ENCODE measurements at regions not wholly inside any gene's neighbourhood (a gene's known extent, or its start where the extent isn't known, plus 50 kb on each side); places are given as distances from the start of the nearest gene placed in this dataset.

- no peak for TF ChIP-seq CTCF (IDR thresholded peaks at IDR 0.05; ENCODE audit: insufficient read depth, low read depth, low read length)
- DNase-seq (ENCODE audit: low read depth): no peak
- ChIA-PET CTCF (no interaction called here), POLR2A (no interaction called here)
- H3K36me3 ChIP-seq (ENCODE audit: control insufficient read depth, insufficient read depth, low read length): no peaks in the 10 kb centered on the region
- no peak overlapping the region for H3K4me3 ChIP-seq (ENCODE audit: low read depth, low read length)
- no peaks in the 10 kb centered on the region for H3K27me3 ChIP-seq (ENCODE audit: control insufficient read depth, insufficient read depth, low read length)
Measured at GRCh38 chr18:78477840-78478239, 501.8 kb upstream of the SALL3 start.

GRCh38 chr18:78479443-78479842 is 500.2 kb upstream of the SALL3 start:
- H3K36me3 ChIP-seq (ENCODE audit: control insufficient read depth, insufficient read depth, low read length): no peaks in the 10 kb centered on the region
- no peak overlapping the region for H3K4me3 ChIP-seq (ENCODE audit: low read depth, low read length)
- ChIA-PET CTCF (no interaction called here), POLR2A (no interaction called here)
- no peaks in the 10 kb centered on the region for H3K27me3 ChIP-seq (ENCODE audit: control insufficient read depth, insufficient read depth, low read length)
- no peak for DNase-seq (ENCODE audit: low read depth)
- TF ChIP-seq CTCF (IDR thresholded peaks at IDR 0.05; ENCODE audit: insufficient read depth, low read depth, low read length): no peak

GRCh38 chr18:78480262-78481054 is 499.2 kb upstream of the SALL3 start:
- Histone ChIP-seq H3K27me3 (ENCODE audit: control insufficient read depth, insufficient read depth, low read length) (no peaks in the 10 kb centered on the region), H3K36me3 (ENCODE audit: control insufficient read depth, insufficient read depth, low read length) (no peaks in the 10 kb centered on the region), H3K4me3 (ENCODE audit: low read depth, low read length) (no peak overlapping the region)
- no peak for DNase-seq (ENCODE audit: low read depth)
- TF ChIP-seq CTCF (IDR thresholded peaks at IDR 0.05; ENCODE audit: insufficient read depth, low read depth, low read length): no peak
- ChIA-PET POLR2A (no interaction called here), CTCF (no interaction called here)

- POLR2A ChIA-PET: no interaction called here
- Histone ChIP-seq H3K36me3 (ENCODE audit: control insufficient read depth, insufficient read depth, low read length) (no peaks in the 10 kb centered on the region), H3K4me3 (ENCODE audit: low read depth, low read length) (no peak overlapping the region), H3K27me3 (ENCODE audit: control insufficient read depth, insufficient read depth, low read length) (no peaks in the 10 kb centered on the region)
- TF ChIP-seq CTCF (IDR thresholded peaks at IDR 0.05; ENCODE audit: insufficient read depth, low read depth, low read length): no peak
- CTCF ChIA-PET: no interaction called here
- no peak for DNase-seq (ENCODE audit: low read depth)
Measured at GRCh38 chr18:78482378-78482777, 497.2 kb upstream of the SALL3 start.

- Histone ChIP-seq H3K4me3 (ENCODE audit: low read depth, low read length) (no peak overlapping the region), H3K36me3 (ENCODE audit: control insufficient read depth, insufficient read depth, low read length) (no peaks in the 10 kb centered on the region), H3K27me3 (ENCODE audit: control insufficient read depth, insufficient read depth, low read length) (no peaks in the 10 kb centered on the region)
- TF ChIP-seq CTCF (IDR thresholded peaks at IDR 0.05; ENCODE audit: insufficient read depth, low read depth, low read length): no peak
- CTCF ChIA-PET: no interaction called here
- POLR2A ChIA-PET: no interaction called here
- no peak for DNase-seq (ENCODE audit: low read depth)
Measured at GRCh38 chr18:78487649-78488048, 492.0 kb upstream of the SALL3 start.
